PC-3 (cell line): ENCODE measurements at regions not wholly inside any gene's neighbourhood (a gene's known extent, or its start where the extent isn't known, plus 50 kb on each side); places are given as distances from the start of the nearest gene placed in this dataset.
A peak's percentile ranks its signal among the peaks of the same experiment; 100 is the strongest.

Experiments
- ATAC-seq: fragments of 200-7000 bp; cut with Tn5 transposase; 2 replicates; pipeline ENCODE4 v1.9.1; 2020; ENCODE audit warnings: mild to moderate bottlenecking, moderate library complexity
- BruUV-seq: library from RNA; stranded (reverse); fragments of 400-500 nt; replicated peaks from 2 replicates; lab custom pipeline; 2021; lab: Mats Ljungman, UMichigan
- CTCF ChIA-PET: fragments of 300-600 bp; sonication (Branson Sonifier 250); formaldehyde crosslinking; loops from one replicate; lab custom pipeline; 2022; ENCODE audit warnings: antibody characterized with exemption; lab: Charles Lee
- POLR2A ChIA-PET: fragments of 300-600 bp; sonication (Branson Sonifier 250); formaldehyde crosslinking; loops from one replicate; lab custom pipeline; 2022; ENCODE audit warnings: antibody characterized with exemption; ENCODE audit not compliant: unreplicated experiment; lab: Charles Lee
- DNase-seq: peaks from one replicate; pipeline ENCODE4 v3.0.0-alpha.2; 2015
- H2AFZ ChIP-seq: fragments of 300-600 bp; sonication (generic); 2 replicates; pipeline ENCODE4 v1.6.0; 2016; ENCODE audit warnings: antibody characterized with exemption, low read length
- H3F3A ChIP-seq: fragments of 300-600 bp; sonication (generic); one replicate; pipeline ENCODE4 v1.6.0; 2017; ENCODE audit warnings: antibody characterized with exemption, low read length, control low read depth, mild to moderate bottlenecking; ENCODE audit not compliant: unreplicated experiment
- H3K27ac ChIP-seq: fragments of 300-600 bp; sonication (generic); 2 replicates; pipeline ENCODE4 v1.5.1; 2016; ENCODE audit warnings: mild to moderate bottlenecking, low read length
- H3K27me3 ChIP-seq: fragments of 300-600 bp; sonication (generic); 2 replicates; pipeline ENCODE4 v1.6.1; 2016; ENCODE audit warnings: low read length, mixed read lengths
- H3K36me3 ChIP-seq: fragments of 300-600 bp; sonication (generic); 2 replicates; pipeline ENCODE4 v1.6.1; 2016; ENCODE audit warnings: low read depth, mixed run types, low read length, mixed read lengths
- H3K4me1 ChIP-seq: fragments of 300-600 bp; sonication (generic); 2 replicates; pipeline ENCODE4 v1.5.1; 2016; ENCODE audit warnings: low read length; ENCODE audit not compliant: insufficient read depth
- H3K4me2 ChIP-seq: fragments of 300-600 bp; sonication (generic); 2 replicates; pipeline ENCODE4 v1.6.0; 2016; ENCODE audit warnings: low read length
- H3K4me3 ChIP-seq: fragments of 300-600 bp; sonication (generic); 2 replicates; pipeline ENCODE4 v1.5.1; 2016; ENCODE audit warnings: mild to moderate bottlenecking, low read length, mixed read lengths
- H3K79me2 ChIP-seq: fragments of 300-600 bp; sonication (generic); 2 replicates; pipeline ENCODE4 v1.6.1; 2017; ENCODE audit warnings: low read length, mixed read lengths
- H3K9ac ChIP-seq: fragments of 300-600 bp; sonication (generic); 2 replicates; pipeline ENCODE4 v1.6.0; 2016; ENCODE audit warnings: mild to moderate bottlenecking, low read length
- H3K9me2 ChIP-seq: fragments of 300-600 bp; sonication (generic); replicated peaks from 2 replicates; pipeline ENCODE4 v1.6.1; 2016; ENCODE audit warnings: mixed run types, low read length, mixed read lengths
- H3K9me3 ChIP-seq: fragments of 300-600 bp; sonication (generic); 2 replicates; pipeline ENCODE4 v1.6.1; 2016; ENCODE audit warnings: low read length, mixed read lengths
- H4K20me1 ChIP-seq: fragments of 300-600 bp; sonication (generic); 2 replicates; pipeline ENCODE4 v1.6.1; 2016; ENCODE audit warnings: low read length, mixed read lengths
- CTCF ChIP-seq: fragments of 300-600 bp; sonication (generic); conservative IDR thresholded peaks from 2 replicates; pipeline ENCODE4 v1.5.1; 2017; ENCODE audit warnings: antibody characterized with exemption, low read depth, mild to moderate bottlenecking, low read length
- EZH2 ChIP-seq: fragments of 300-600 bp; sonication (generic); IDR thresholded peaks from one replicate; pipeline ENCODE4 v1.6.1; 2017; ENCODE audit warnings: antibody characterized with exemption, mild to moderate bottlenecking, low read length; ENCODE audit not compliant: unreplicated experiment
- EZH2phosphoT487 ChIP-seq: fragments of 300-600 bp; sonication (generic); IDR thresholded peaks from 2 replicates; pipeline ENCODE4 v1.6.1; 2018; ENCODE audit warnings: mild to moderate bottlenecking, antibody characterized with exemption, low read length, borderline replicate concordance
- intact Hi-C: fragments of 100-400 bp; cut with micrococcal nuclease; formaldehyde crosslinking; loops from 2 replicates; pipeline ENCODE4 v1.9.0; 2023

GRCh38 chr19:30688696-30689095 lies 316.5 kb downstream of the ZNF536 start:
- H4K20me1 ChIP-seq = no peaks in the 10 kb centered on the region
- no peaks in the 10 kb centered on the region for H3F3A ChIP-seq
- BruUV-seq = no TSS peak
- no peaks in the 10 kb centered on the region for H3K9me3 ChIP-seq
- no peak overlapping the region for H3K27ac ChIP-seq
- H3K9ac ChIP-seq = no peak overlapping the region
- no peaks in the 10 kb centered on the region for H3K79me2 ChIP-seq
- no peaks in the 10 kb centered on the region for H3K36me3 ChIP-seq
- H3K4me3 ChIP-seq = no peak overlapping the region
- H3K4me2 ChIP-seq = no peak overlapping the region
- ChIA-PET POLR2A (no interaction called here), CTCF (no interaction called here)
- DNase-seq (no peak), ATAC-seq (no peak)
- intact Hi-C loops = no loop called here
- 0 out of 2 replicates have a peak, but pooled peaks cover under 1% of the 10 kb centered on the region for H3K4me1 ChIP-seq
- TF ChIP-seq EZH2 (no peak), CTCF (no peak), EZH2phosphoT487 (no peak)
- peaks cover 32% of the 10 kb centered on the region for H3K27me3 ChIP-seq
- no peaks in the 10 kb centered on the region for H3K9me2 ChIP-seq
- H2AFZ ChIP-seq = no peak overlapping the region

- Histone ChIP-seq H2AFZ (no peak overlapping the region), H3K4me3 (no peak overlapping the region), H3K4me1 (0 out of 2 replicates have a peak, but pooled peaks cover 3% of the 10 kb centered on the region), H3K4me2 (no peak overlapping the region), H3K36me3 (no peaks in the 10 kb centered on the region), H3K9me2 (no peaks in the 10 kb centered on the region), H4K20me1 (no peaks in the 10 kb centered on the region), H3F3A (no peaks in the 10 kb centered on the region), H3K79me2 (no peaks in the 10 kb centered on the region), H3K27ac (no peak overlapping the region), H3K9me3 (no peaks in the 10 kb centered on the region), H3K9ac (no peak overlapping the region), H3K27me3 (peaks cover 19% of the 10 kb centered on the region)
- ATAC-seq = no peak
- CTCF ChIA-PET = no interaction called here
- no peak for DNase-seq
- TF ChIP-seq EZH2phosphoT487 (no peak), EZH2 (no peak), CTCF (no peak)
- POLR2A ChIA-PET = no interaction called here
- intact Hi-C loops = no loop called here
- BruUV-seq = no TSS peak
Measured at GRCh38 chr19:30686826-30687566, 314.8 kb downstream of the ZNF536 start.

- no peaks in the 10 kb centered on the region for H3K79me2 ChIP-seq
- peaks cover 12% of the 10 kb centered on the region for H3K27me3 ChIP-seq
- ChIA-PET CTCF (no interaction called here), POLR2A (no interaction called here)
- intact Hi-C loops = no loop called here
- BruUV-seq = no TSS peak
- H3K9me2 ChIP-seq = no peaks in the 10 kb centered on the region
- H3F3A ChIP-seq = no peaks in the 10 kb centered on the region
- peak; percentile 35; the same call in 1 of the 2 replicates for TF ChIP-seq CTCF
- no peak for TF ChIP-seq EZH2phosphoT487
- no peak overlapping the region for H3K4me3 ChIP-seq
- DNase-seq (no peak), ATAC-seq (no peak)
- no peak overlapping the region for H2AFZ ChIP-seq
- H3K36me3 ChIP-seq = no peaks in the 10 kb centered on the region
- H3K27ac ChIP-seq = no peak overlapping the region
- H3K9ac ChIP-seq = no peak overlapping the region
- H3K4me1 ChIP-seq = 0 out of 2 replicates have a peak, but pooled peaks cover 3% of the 10 kb centered on the region
- H3K4me2 ChIP-seq = no peak overlapping the region
- H3K9me3 ChIP-seq = no peaks in the 10 kb centered on the region
- no peaks in the 10 kb centered on the region for H4K20me1 ChIP-seq
Measured at GRCh38 chr19:30686176-30686820, 314.1 kb downstream of the ZNF536 start.
